ENCODE measurements at regions not wholly inside any gene's neighbourhood (a gene's known extent, or its start where the extent isn't known, plus 50 kb on each side); places are given as distances from the start of the nearest gene placed in this dataset.

DNA sequence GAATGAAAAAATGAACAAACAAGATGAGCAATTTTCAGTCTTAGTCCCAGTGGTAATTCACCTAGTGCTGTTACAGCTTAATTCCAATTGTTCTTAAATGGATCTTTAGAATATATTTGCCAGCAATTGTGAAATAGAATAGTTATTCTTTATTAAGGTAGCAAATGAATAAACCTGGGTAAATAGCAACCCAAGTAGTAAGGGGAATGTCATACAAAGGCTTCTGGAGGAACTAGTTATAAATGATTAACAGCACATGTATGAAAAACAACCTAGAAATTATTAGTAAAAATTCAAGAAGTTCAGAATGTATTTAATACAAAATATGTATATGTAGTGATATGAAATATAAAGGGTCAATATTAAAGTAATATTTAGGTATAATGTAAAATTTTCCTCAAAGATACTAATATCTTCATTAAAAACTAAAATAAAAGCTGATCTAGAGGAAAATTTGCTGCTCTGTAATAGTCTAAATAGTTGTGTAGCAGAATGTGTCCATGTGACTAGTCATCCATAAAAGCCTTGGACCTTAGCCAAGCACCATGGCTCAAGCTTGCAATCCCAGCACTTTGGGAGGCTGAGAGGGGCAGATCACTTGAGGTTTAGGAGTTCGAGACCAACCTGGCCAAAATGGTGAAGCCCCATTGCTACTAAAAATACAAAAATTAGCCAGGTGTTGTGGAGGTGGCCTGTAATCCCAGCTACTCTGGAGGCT is 535.9 kb upstream of the ATXN8OS start:
- no peak for DNase-seq (ENCODE audit: low read depth in 1 of 2, low spot score in 2 of 2)
- Histone ChIP-seq H3K4me3 (ENCODE audit: extremely low read depth in 1 of 4, insufficient read depth in 2 of 4, low read depth in 3 of 4, low read length in 4 of 4) (no peak overlapping the region), H3K79me1 (ENCODE audit: low read depth, low read length) (no peaks in the 10 kb centered on the region), H2BK120ac (replicated peaks; ENCODE audit: low read depth, low read length) (no peak overlapping the region), H3K79me2 (ENCODE audit: control insufficient read depth in 1 of 2, insufficient read depth in 2 of 2, low read length in 2 of 2) (no peaks in the 10 kb centered on the region), H4K20me1 (replicated peaks in 1 of 2; ENCODE audit: control insufficient read depth in 1 of 2, insufficient read depth in 2 of 2, low read length in 2 of 2) (no peaks in the 10 kb centered on the region), H3K36me3 (ENCODE audit: control insufficient read depth in 2 of 4, insufficient read depth in 4 of 4, low read length in 3 of 4) (no peaks in the 10 kb centered on the region), H3K4me1 (replicated peaks in 1 of 4; ENCODE audit: control insufficient read depth in 3 of 4, insufficient read depth in 4 of 4, low read length in 3 of 4) (no peaks in the 10 kb centered on the region), H4K8ac (ENCODE audit: extremely low read depth, insufficient read depth, low read length) (no peak overlapping the region), H3K18ac (ENCODE audit: extremely low read depth, low read length) (no peak overlapping the region), H2BK5ac (ENCODE audit: low read depth, low read length) (no peak overlapping the region), H3K4ac (replicated peaks; ENCODE audit: insufficient read length, low read depth, low read length) (no peak overlapping the region), H3K14ac (ENCODE audit: insufficient read length) (no peak overlapping the region), H4K91ac (replicated peaks; ENCODE audit: insufficient read length, low read length) (no peak overlapping the region), H2AK5ac (ENCODE audit: low read depth, low read length) (no peak overlapping the region), H2BK15ac (ENCODE audit: low read length) (no peak overlapping the region), H3K4me2 (ENCODE audit: insufficient read depth in 1 of 2, low read depth in 2 of 2, low read length in 2 of 2) (no peak overlapping the region), H3K27me3 (replicated peaks in 1 of 4; ENCODE audit: control insufficient read depth in 3 of 4, extremely low read depth in 1 of 4, insufficient read depth in 3 of 4, low read length in 3 of 4) (no peaks in the 10 kb centered on the region), H3K23me2 (ENCODE audit: low read depth, low read length) (no peaks in the 10 kb centered on the region), H3K9ac (replicated peaks in 1 of 4; ENCODE audit: extremely low read depth in 1 of 4, low read depth in 3 of 4, low read length in 3 of 4) (no peak overlapping the region), H3K23ac (ENCODE audit: insufficient read length) (no peak overlapping the region), H3K9me3 (ENCODE audit: insufficient read depth in 2 of 2, low read depth in 1 of 2, low read length in 1 of 2) (no peaks in the 10 kb centered on the region), H4K5ac (ENCODE audit: insufficient read length, low read depth, low read length) (no peak overlapping the region), H3K27ac (ENCODE audit: low read depth, low read length) (no peak overlapping the region), H3K56ac (replicated peaks; ENCODE audit: insufficient read length, low read depth, low read length) (no peak overlapping the region), H2BK20ac (ENCODE audit: low read length) (no peak overlapping the region), H2AFZ (ENCODE audit: low read length) (peak overlapping the region; percentile 13; the same call in 1 of the 2 replicates), H2BK12ac (ENCODE audit: low read depth, low read length) (no peak overlapping the region)
- TF ChIP-seq SIN3A (conservative IDR thresholded peaks at IDR 0.05 in 1 of 2, IDR thresholded peaks at IDR 0.05 in 1 of 2; ENCODE audit: low read depth in 1 of 2, low read length in 2 of 2) (no peak), SIX5 (IDR thresholded peaks at IDR 0.05; ENCODE audit: low read depth, low read length) (no peak), EP300 (IDR thresholded peaks at IDR 0.05; ENCODE audit: borderline replicate concordance in 1 of 2, low read depth in 2 of 2, low read length in 2 of 2) (no peak)
- 93% methylated on average over 1 of the region's 1 CpG; no CpG with 5 or more reads in 1 of the 2 experiments for WGBS, 2 experiments (ENCODE audit: extremely low coverage in 1 of 2, insufficient coverage in 1 of 2, insufficient read length in 1 of 2, insufficient replicate concordance in 2 of 2, low coverage in 1 of 2, low lambda C conversion rate in 2 of 2, missing lambda C conversion rate in 1 of 2)
- CTCF ChIA-PET (ENCODE audit: partially characterized antibody) = no interaction called here
- FAIRE-seq = no peak
- POLR2A ChIA-PET (ENCODE audit: partially characterized antibody) = no interaction called here

Data from H1 (cell line).